GM12878 (cell line): ENCODE measurements at regions not wholly inside any gene's neighbourhood (a gene's known extent, or its start where the extent isn't known, plus 50 kb on each side); places are given as distances from the start of the nearest gene placed in this dataset.

Source experiments
- ATAC-seq: fragments of 200-7000 bp; cut with Tn5 transposase; 3 replicates; pipeline ENCODE4 v1.9.1; 2020; ENCODE audit warnings: mild to moderate bottlenecking, moderate library complexity
- BruUV-seq: library from RNA; stranded (reverse); fragments of 400-500 nt; replicated peaks from 2 replicates; lab custom pipeline; 2021; lab: Mats Ljungman, UMichigan
- CTCF ChIA-PET: fragments of 300-600 bp; sonication (Branson Sonifier 250); formaldehyde crosslinking; extraction: SDS; loops from one replicate; lab custom pipeline; 2021; ENCODE audit warnings: inconsistent platforms; lab: Yijun Ruan, JAX
- POLR2A ChIA-PET: fragments of 350-600 bp; formaldehyde crosslinking; extraction: SDS; loops from one replicate; lab custom pipeline; 2021; ENCODE audit warnings: inconsistent platforms; lab: Charles Lee
- RAD21 ChIA-PET: fragments of 300-600 bp; sonication (Branson Sonifier 250); formaldehyde crosslinking; loops from one replicate; lab custom pipeline; 2023; ENCODE audit warnings: antibody characterized with exemption; ENCODE audit not compliant: unreplicated experiment; lab: Charles Lee
- SMC1A ChIA-PET: fragments of 300-600 bp; sonication (Branson Sonifier 250); formaldehyde crosslinking; loops from one replicate; lab custom pipeline; 2023; ENCODE audit not compliant: unreplicated experiment, uncharacterized antibody; lab: Charles Lee
- DNase-seq: peaks from one replicate; pipeline ENCODE4 v3.0.0-alpha.2; 2011; ENCODE audit warnings: low read depth, low spot score
- FAIRE-seq: peaks from 3 replicates; lab custom pipeline; 2011; peaks lifted over from hg19 to GRCh38; lab: Jason Lieb, UNC
- H2AFZ ChIP-seq: 2 replicates; pipeline ENCODE4 v1.6.0; 2011; ENCODE audit warnings: low read depth, low read length, control low read depth; ENCODE audit not compliant: control insufficient read depth
- H3K27ac ChIP-seq: 2 replicates; pipeline ENCODE4 v1.5.1; 2011; ENCODE audit warnings: control low read depth; ENCODE audit not compliant: control insufficient read depth, insufficient read depth
- H3K27me3 ChIP-seq, 2 experiments: replicated peaks in 1 of 2; 2 replicates each; pipeline versions ENCODE4 v1.6.0 to v1.6.1; 2011; ENCODE audit warnings: low read length in 1 of 2; ENCODE audit not compliant: control insufficient read depth in 2 of 2, insufficient read depth in 2 of 2
- H3K36me3 ChIP-seq, 2 experiments: 2 replicates each; pipeline ENCODE4 v1.5.1; 2011; ENCODE audit warnings: low read length in 1 of 2; ENCODE audit not compliant: control insufficient read depth in 2 of 2, insufficient read depth in 2 of 2
- H3K4me1 ChIP-seq: 2 replicates; pipeline ENCODE4 v1.6.1; 2011; ENCODE audit warnings: mild to moderate bottlenecking, low read length, moderate library complexity, mixed read lengths; ENCODE audit not compliant: control insufficient read depth, insufficient read depth
- H3K4me2 ChIP-seq: 2 replicates; pipeline ENCODE4 v1.6.0; 2011; ENCODE audit warnings: control low read depth; ENCODE audit not compliant: control insufficient read depth, insufficient read depth
- H3K4me3 ChIP-seq: fragments of 200-600 bp; sonication (generic); 2 replicates; pipeline ENCODE4 v1.5.1; 2016
- H3K79me2 ChIP-seq: 2 replicates; pipeline ENCODE4 v1.6.0; 2011; ENCODE audit warnings: low read length; ENCODE audit not compliant: control insufficient read depth, insufficient read depth
- H3K9ac ChIP-seq: 2 replicates; pipeline ENCODE4 v1.8.0; 2011; ENCODE audit warnings: low read length, control low read depth, mixed read lengths; ENCODE audit not compliant: control insufficient read depth, insufficient read depth
- H3K9me3 ChIP-seq: replicated peaks from 3 replicates; pipeline ENCODE4 v1.5.1; 2011; ENCODE audit warnings: mild to moderate bottlenecking, low read length; ENCODE audit not compliant: control insufficient read depth, insufficient read depth
- H4K20me1 ChIP-seq: 2 replicates; pipeline ENCODE4 v1.6.0; 2011; ENCODE audit not compliant: control insufficient read depth, insufficient read depth
- BMI1 ChIP-seq: fragments of 450-650 bp; IDR thresholded peaks from 2 replicates; pipeline ENCODE4 v1.6.1; 2016; ENCODE audit warnings: mild to moderate bottlenecking, moderate library complexity, borderline replicate concordance
- EP300 ChIP-seq, 2 experiments: fragments of 150-350 bp in 1 of 2; IDR thresholded peaks; 2 replicates each; pipeline ENCODE4 v1.6.1; 2011 to 2012; ENCODE audit warnings: low read depth in 2 of 2, low read length in 2 of 2, borderline replicate concordance in 1 of 2, improper control_type of control experiment in 1 of 2, inconsistent platforms in 1 of 2; ENCODE audit not compliant: control insufficient read depth in 1 of 2
- GATAD2B ChIP-seq: fragments of 450-650 bp; conservative IDR thresholded peaks from 2 replicates; pipeline ENCODE4 v1.6.1; 2017; ENCODE audit warnings: low read depth, mild to moderate bottlenecking, moderate library complexity
- IRF5 ChIP-seq: fragments of 450-650 bp; IDR thresholded peaks from 2 replicates; pipeline ENCODE4 v1.6.1; 2017; ENCODE audit warnings: borderline replicate concordance
- KAT2A ChIP-seq: conservative IDR thresholded peaks from 2 replicates; pipeline ENCODE4 v1.6.1; 2011; ENCODE audit warnings: low read depth, low read length; ENCODE audit not compliant: control insufficient read depth
- NR2F1 ChIP-seq: fragments of 450-650 bp; conservative IDR thresholded peaks from 2 replicates; pipeline ENCODE4 v1.6.1; 2017; ENCODE audit warnings: mild to moderate bottlenecking
- PKNOX1 ChIP-seq: fragments of 450-650 bp; IDR thresholded peaks from 2 replicates; pipeline ENCODE4 v1.6.1; 2016; ENCODE audit warnings: mild to moderate bottlenecking
- POLR2AphosphoS2 ChIP-seq: IDR thresholded peaks from 2 replicates; pipeline ENCODE4 v1.6.1; 2011; ENCODE audit warnings: low read depth, mild to moderate bottlenecking, low read length, improper control_type of control experiment, moderate library complexity
- WGBS: methylation state at CpG from one replicate; pipeline ENCODE4 v1.1.6; 2016; ENCODE audit warnings: low lambda C conversion rate; ENCODE audit not compliant: insufficient replicate concordance, insufficient coverage; ENCODE audit errors: missing lambda C conversion rate; 5-methylcytosine and 5-hydroxymethylcytosine counted together
- in situ Hi-C: fragments of 300-500 bp; cut with MboI; formaldehyde crosslinking; loops from 9 replicates; pipeline ENCODE4 v1.14.3; 2018; ENCODE audit warnings: mixed read lengths
- intact Hi-C: fragments of 100-400 bp; cut with micrococcal nuclease; formaldehyde crosslinking; loops from one replicate; pipeline ENCODE4 v1.14.2; 2022; ENCODE audit not compliant: unreplicated experiment
- TF ChIP-seq, protein P1 (sequence below): fragments of 450-650 bp; IDR thresholded peaks from 2 replicates; pipeline ENCODE4 v1.6.1; 2017; ENCODE audit warnings: mild to moderate bottlenecking, moderate library complexity

DNA sequence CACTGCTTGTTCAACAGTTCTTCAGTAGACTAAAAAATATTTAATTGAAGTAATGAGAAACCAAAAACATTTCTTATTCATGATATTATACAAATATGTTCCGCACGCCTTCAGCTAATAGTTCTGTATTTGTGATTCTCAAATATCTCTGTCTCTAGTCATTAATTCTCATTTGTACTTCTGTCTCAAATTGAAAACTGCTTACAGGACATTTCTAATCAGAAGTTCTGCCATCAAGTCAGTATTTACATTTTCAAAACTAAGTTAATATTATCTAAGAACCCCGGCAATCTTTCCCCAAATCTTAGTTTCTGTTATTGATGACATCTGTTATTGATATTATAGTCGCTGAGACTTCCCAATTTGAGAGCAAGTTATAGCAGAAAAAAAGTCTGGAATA, 78.6 kb upstream of the PGRMC2 start:
- Histone ChIP-seq H3K36me3 (no peaks in the 10 kb centered on the region), H3K27me3 (no peaks in the 10 kb centered on the region), H3K4me2 (no peak overlapping the region), H3K4me1 (no peaks in the 10 kb centered on the region), H3K9ac (no peak overlapping the region), H3K79me2 (no peaks in the 10 kb centered on the region), H3K4me3 (no peak overlapping the region), H2AFZ (no peak overlapping the region), H4K20me1 (no peaks in the 10 kb centered on the region), H3K9me3 (no peaks in the 10 kb centered on the region), H3K27ac (no peak overlapping the region)
- DNase-seq (no peak), ATAC-seq (no peak), FAIRE-seq (no peak)
- TF ChIP-seq BMI1 (no peak), GATAD2B (no peak), PKNOX1 (no peak), POLR2AphosphoS2 (no peak), KAT2A (no peak), EP300 (IDR thresholded peaks at IDR 0.05; ENCODE audit: borderline replicate concordance in 1 of 2, control insufficient read depth in 1 of 2, low read depth in 2 of 2, low read length in 2 of 2) (no peak), IRF5 (no peak), NR2F1 (no peak)
- TF ChIP-seq, protein P1, sequence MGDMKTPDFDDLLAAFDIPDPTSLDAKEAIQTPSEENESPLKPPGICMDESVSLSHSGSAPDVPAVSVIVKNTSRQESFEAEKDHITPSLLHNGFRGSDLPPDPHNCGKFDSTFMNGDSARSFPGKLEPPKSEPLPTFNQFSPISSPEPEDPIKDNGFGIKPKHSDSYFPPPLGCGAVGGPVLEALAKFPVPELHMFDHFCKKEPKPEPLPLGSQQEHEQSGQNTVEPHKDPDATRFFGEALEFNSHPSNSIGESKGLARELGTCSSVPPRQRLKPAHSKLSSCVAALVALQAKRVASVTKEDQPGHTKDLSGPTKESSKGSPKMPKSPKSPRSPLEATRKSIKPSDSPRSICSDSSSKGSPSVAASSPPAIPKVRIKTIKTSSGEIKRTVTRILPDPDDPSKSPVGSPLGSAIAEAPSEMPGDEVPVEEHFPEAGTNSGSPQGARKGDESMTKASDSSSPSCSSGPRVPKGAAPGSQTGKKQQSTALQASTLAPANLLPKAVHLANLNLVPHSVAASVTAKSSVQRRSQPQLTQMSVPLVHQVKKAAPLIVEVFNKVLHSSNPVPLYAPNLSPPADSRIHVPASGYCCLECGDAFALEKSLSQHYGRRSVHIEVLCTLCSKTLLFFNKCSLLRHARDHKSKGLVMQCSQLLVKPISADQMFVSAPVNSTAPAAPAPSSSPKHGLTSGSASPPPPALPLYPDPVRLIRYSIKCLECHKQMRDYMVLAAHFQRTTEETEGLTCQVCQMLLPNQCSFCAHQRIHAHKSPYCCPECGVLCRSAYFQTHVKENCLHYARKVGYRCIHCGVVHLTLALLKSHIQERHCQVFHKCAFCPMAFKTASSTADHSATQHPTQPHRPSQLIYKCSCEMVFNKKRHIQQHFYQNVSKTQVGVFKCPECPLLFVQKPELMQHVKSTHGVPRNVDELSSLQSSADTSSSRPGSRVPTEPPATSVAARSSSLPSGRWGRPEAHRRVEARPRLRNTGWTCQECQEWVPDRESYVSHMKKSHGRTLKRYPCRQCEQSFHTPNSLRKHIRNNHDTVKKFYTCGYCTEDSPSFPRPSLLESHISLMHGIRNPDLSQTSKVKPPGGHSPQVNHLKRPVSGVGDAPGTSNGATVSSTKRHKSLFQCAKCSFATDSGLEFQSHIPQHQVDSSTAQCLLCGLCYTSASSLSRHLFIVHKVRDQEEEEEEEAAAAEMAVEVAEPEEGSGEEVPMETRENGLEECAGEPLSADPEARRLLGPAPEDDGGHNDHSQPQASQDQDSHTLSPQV = no peak
- BruUV-seq = no TSS peak
- CTCF ChIA-PET = no interaction called here
- RAD21 ChIA-PET = no interaction called here
- SMC1A ChIA-PET = interaction anchor here (0.7 kb wide), 1 partner anchor 396 kb away, joined by 3 read pairs; no protein-coding TSS in a partner anchor
- in situ Hi-C loops = no loop called here
- intact Hi-C loops = no loop called here
- POLR2A ChIA-PET = no interaction called here
- WGBS = 79% methylated on average over 4 of the region's 4 CpGs
